B cell (primary cell): ENCODE measurements at regions not wholly inside any gene's neighbourhood (a gene's known extent, or its start where the extent isn't known, plus 50 kb on each side); places are given as distances from the start of the nearest gene placed in this dataset.

Experiments
- CTCF ChIP-seq: fragments of 200-600 bp; IDR thresholded peaks from one replicate; pipeline ENCODE4 v1.8.0; 2022; ENCODE audit warnings: antibody characterized with exemption, mild to moderate bottlenecking
- EZH2 ChIP-seq: IDR thresholded peaks from 2 replicates; pipeline ENCODE4 v1.6.1; 2012; ENCODE audit warnings: borderline replicate concordance, low read depth, mild to moderate bottlenecking, moderate library complexity, low read length; ENCODE audit not compliant: insufficient read depth, poor library complexity, severe bottlenecking

- no peak for TF ChIP-seq CTCF
- no peak for TF ChIP-seq EZH2
These were observed 930.8 kb downstream of the TFAP2A start for GRCh38 chr6:9484091-9484490.
